ES-I3 (cell line): ENCODE measurements at regions not wholly inside any gene's neighbourhood (a gene's known extent, or its start where the extent isn't known, plus 50 kb on each side); places are given as distances from the start of the nearest gene placed in this dataset.
"Not testable (repeated sequence)": the region's sequence is repeated elsewhere in the genome, so short reads cannot be mapped to it uniquely, and the experiment has no call there.

Source experiments
- H3K36me3 ChIP-seq: 2 replicates; pipeline ENCODE4 v1.6.1; 2013; ENCODE audit warnings: mild to moderate bottlenecking, low read length, control low read depth, moderate library complexity; ENCODE audit not compliant: insufficient read depth
- H3K4me1 ChIP-seq: 2 replicates; pipeline ENCODE4 v1.6.1; 2013; ENCODE audit warnings: mild to moderate bottlenecking, control low read depth, low read length; ENCODE audit not compliant: insufficient read depth
- H3K9ac ChIP-seq: 2 replicates; pipeline ENCODE4 v1.6.1; 2013; ENCODE audit warnings: low read depth, mild to moderate bottlenecking, low read length, moderate library complexity
- H3K9me3 ChIP-seq: 2 replicates; pipeline ENCODE4 v1.6.1; 2013; ENCODE audit warnings: mild to moderate bottlenecking, low read length, moderate library complexity; ENCODE audit not compliant: control insufficient read depth, insufficient read depth

DNA sequence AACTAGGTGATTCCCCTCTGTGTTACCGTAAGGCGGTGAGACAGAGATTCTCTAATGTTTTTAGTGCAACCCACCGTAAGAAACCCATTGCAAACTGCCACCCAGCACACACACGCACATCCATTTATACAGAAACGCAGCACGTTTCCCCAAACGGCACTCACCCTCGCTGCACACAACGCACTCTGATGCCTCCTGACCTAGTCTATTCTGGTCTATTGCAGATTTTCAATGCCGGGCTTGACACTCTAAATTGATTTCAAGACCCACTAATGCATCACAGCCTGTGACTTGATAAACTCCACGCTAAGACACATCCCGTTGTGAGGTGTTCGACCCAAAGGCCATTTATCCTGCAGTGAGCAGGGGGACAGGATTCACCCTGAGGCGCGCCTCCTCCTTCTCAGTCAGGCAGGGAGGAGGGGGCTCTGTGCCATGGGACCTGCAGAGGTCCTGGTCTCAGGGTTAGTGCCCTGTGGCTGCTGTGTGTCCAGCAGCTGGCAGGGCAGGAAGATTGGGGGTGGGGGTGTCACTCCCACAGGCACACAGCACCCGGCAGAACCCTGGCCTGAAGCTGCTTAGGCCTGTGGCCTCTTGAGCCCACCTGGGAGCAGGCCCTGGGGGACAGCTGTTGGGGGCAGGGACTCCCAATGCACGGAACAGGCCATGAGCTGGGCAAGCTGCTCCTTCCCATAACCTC, 335.6 kb downstream of the PREX1 start:
- no peak overlapping the region for H3K9ac ChIP-seq
- H3K4me1 ChIP-seq, result no peaks in the 10 kb centered on the region
- no peaks in the 10 kb centered on the region for H3K9me3 ChIP-seq
- H3K36me3 ChIP-seq, result no peaks in the 10 kb centered on the region; the same call in 1 of the 2 replicates

DNA sequence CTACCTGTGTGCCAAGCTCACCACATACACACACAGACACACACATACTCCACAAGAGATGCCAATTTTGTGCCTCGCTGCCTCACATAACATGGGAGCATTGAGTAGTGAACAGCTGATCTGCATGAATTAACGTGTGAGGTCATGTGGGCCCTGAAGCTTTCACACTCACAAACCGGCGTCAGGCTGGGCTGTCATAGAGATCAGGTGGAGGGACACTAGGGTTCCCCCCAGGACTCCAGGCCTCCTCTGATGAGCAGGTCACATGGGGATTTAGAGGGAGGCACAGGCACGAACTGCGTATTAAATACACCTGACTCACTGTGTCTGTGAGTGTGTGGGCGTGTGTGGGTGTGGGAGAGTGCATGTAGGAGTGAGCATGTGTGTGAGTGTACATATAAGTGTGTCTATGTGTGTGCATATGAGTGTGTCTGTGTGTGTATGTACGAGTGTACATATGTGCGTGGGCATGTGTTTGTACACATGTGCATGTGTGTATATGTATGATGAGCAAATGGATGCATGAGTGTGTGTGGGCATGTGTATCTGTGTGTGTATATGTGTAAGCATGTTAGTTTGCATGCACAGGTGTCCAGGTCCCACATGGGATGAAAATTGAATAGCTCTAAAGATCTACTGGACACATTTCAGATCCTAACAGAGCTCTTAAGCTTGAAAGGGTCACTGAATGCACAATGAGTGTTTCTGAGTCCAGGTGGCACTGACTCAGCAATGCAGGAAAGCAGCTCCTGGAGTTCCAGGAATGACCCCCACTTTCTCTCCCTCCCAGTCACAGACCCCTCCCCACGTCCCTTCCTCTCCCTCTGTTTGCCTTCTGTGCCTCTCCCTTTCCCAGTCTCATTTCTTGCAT, 336.6 kb downstream of the PREX1 start:
- no peaks in the 10 kb centered on the region for H3K4me1 ChIP-seq

DNA sequence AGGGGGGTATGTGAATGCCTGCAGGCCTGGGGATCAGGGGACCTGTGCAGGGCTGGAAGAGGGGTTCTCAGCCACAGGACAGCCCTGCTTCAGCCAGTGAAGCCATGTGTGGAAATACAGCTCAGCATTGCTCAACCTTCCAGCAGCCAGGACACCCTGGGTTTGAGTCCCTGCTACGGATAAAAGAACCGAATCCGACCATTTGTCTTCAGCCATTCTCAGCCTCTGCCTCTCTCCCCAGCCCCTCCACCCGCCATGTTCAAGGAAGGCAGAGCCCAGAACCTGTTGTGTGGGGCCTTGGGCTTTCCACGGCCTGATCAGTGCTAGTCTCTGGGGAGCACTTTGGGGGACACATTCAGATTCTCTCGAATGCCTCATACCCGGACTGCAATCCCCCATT, 337.5 kb downstream of the PREX1 start:
- H3K9me3 ChIP-seq, H3K36me3 ChIP-seq, H3K4me1 ChIP-seq, H3K9ac ChIP-seq: not testable (repeated sequence)

More for the DNA sequence above, 336.6 kb downstream of the PREX1 start:
- H3K9ac ChIP-seq, result no peak overlapping the region
- no peaks in the 10 kb centered on the region for H3K9me3 ChIP-seq
- no peaks in the 10 kb centered on the region; the same call in 1 of the 2 replicates for H3K36me3 ChIP-seq

DNA sequence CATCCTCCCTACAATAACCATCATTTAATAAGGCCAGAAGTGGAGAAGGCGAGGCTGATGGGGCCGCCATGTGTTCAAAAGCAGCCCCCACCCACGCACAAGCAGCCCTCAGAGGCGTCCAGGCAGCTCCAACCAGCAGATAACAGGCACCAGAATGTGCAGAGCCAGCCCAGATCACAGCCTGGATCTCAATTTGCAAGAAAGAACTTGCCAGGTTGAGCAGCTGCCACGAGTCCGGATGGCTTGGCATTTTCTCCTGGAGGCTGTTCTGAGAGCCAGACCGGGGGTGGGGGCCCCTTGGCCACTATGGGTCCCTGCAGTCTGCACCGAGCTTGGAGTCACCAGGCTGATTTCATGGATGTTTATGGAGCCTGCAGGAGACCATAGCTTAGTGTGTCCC, 338.1 kb downstream of the PREX1 start:
- H3K4me1 ChIP-seq, result no peaks in the 10 kb centered on the region
- no peaks in the 10 kb centered on the region for H3K9me3 ChIP-seq
- no peaks in the 10 kb centered on the region; the same call in 1 of the 2 replicates for H3K36me3 ChIP-seq
- H3K9ac ChIP-seq, result no peak overlapping the region

DNA sequence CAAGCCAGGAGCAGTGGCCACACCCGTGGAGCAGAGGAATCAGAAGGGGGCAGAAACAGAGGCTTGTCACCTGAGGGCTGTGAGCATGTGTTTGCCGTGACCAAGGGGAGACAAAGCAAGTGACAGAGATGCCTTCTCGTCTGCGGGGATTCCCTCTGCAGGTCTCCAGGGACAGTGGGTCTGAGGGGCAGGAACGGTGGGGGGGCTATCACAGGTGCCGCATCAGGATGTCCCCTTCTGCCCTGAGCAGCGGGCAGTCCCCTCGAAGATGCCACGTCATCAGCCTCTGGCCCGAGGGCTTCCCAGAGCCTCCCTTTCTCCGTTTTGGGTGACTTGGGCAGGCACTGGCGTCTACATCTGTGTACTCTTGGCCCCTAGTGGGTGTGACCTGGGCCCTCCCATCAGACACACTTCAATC, 338.7 kb downstream of the PREX1 start:
- Histone ChIP-seq H3K36me3 (no peaks in the 10 kb centered on the region; the same call in 1 of the 2 replicates), H3K9ac (no peak overlapping the region), H3K9me3 (no peaks in the 10 kb centered on the region), H3K4me1 (no peaks in the 10 kb centered on the region)

DNA sequence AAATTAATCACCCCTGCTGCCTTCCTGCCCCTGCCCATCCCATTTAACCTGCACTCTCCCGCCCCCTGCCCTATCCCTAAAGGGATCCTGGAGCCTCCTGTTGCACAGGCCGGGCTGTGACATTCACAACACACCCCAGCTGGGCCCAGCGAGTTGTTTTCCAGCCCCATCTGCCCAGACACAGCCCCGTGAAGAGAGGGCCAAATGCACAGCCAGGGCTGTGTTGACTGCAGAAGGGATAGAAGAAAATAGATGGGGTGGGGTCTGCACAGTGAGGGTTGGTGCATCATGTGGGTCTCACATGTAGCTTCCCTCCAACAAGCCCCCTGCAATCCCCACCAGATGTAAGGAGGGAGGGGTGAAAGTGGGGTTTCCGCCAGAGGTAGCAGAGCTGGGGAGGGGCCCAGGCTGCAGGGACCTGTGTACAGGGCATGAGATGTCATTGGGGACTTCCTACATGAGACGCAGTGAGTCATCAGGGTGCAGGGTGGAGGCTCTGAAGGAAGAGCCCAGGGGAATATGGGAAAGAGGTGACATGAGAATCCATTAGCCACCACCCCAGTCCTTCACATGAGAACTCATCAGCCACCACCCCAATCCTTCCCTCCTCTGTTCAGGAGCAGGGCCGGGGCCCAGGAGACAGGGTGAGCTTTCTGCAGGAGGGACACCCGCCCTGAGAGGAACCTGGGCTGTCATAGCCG, 339.3 kb downstream of the PREX1 start:
- not testable (repeated sequence) for H3K9ac ChIP-seq, H3K36me3 ChIP-seq, H3K4me1 ChIP-seq, H3K9me3 ChIP-seq

DNA sequence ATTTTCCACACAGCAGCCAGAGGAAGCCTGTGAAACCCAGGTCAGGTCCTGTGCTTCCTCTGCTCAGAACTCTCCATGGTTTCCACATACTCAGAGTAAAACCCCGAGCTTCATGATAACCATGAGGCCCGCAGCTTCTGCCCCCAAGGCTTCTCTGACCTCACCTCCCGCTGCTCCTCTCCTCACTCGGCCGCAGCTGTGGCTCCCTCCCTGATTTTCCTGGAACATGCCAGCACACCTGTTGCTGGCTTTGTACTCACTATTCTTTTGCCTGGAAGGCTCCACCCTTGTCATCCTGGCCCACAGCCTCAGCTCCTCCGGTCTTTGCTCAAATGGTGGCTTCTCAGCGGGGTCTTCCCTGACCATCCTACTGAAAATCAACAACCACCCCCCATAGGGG, 341.7 kb downstream of the PREX1 start:
- H3K9me3 ChIP-seq, result no peaks in the 10 kb centered on the region
- H3K36me3 ChIP-seq, result no peaks in the 10 kb centered on the region
- no peaks in the 10 kb centered on the region for H3K4me1 ChIP-seq
- H3K9ac ChIP-seq, result no peak overlapping the region

DNA sequence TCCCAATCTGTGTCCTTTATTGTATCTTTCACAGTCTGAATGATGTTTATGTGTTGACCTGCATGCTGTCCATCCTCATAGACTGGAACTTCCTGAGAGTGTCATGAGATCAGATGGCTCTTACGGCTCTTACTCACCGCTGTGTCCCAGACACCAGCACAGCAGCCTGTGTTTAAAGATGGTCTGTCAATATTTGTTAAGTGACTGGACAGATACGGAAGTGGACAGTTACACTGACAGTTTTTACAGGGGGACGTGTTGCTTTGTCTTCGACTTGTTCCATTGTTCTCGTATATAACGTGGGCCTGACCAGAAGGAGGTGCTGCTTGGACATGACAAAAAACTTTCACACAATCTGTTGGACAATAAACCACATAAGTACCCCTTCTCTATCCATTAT, 342.6 kb downstream of the PREX1 start:
- H3K36me3 ChIP-seq, H3K4me1 ChIP-seq, H3K9me3 ChIP-seq, H3K9ac ChIP-seq: not testable (repeated sequence)

DNA sequence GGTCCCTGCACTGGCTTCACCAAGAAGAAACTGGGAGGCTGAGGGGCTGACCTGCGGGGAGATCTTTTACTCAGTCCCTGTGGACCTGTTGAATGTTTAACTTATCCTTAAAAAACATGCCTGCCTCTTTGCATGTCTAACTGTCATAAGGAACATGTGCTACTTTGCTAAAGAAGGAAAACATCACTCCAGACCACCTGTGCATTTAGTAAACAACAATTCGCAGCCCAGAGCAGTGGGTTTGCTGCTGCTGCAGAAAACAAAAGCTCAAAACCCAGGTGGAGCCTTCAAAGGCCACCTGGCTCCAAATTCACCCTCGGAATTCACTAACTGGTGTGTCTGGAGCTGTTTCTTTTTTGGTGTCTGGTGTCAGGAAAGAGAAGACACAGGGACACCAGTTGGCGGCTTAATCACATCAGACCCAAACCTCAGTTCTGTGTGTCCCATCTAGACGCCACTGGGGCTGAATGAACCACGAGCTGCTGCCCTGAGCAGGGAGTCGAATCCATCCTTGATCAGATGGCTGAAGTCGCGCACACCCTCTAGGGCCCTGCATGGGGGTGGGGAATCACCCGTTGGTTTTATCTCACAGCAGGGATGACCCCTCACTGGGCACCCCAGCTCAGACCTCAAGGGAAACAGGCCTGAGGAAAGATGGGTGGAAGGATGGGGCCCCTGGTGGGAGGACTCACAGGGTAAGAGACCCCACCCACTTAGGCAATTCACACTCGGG, 344.3 kb downstream of the PREX1 start:
- H3K9me3 ChIP-seq, result no peaks in the 10 kb centered on the region
- H3K4me1 ChIP-seq, result no peaks in the 10 kb centered on the region
- no peak overlapping the region for H3K9ac ChIP-seq
- no peaks in the 10 kb centered on the region for H3K36me3 ChIP-seq

DNA sequence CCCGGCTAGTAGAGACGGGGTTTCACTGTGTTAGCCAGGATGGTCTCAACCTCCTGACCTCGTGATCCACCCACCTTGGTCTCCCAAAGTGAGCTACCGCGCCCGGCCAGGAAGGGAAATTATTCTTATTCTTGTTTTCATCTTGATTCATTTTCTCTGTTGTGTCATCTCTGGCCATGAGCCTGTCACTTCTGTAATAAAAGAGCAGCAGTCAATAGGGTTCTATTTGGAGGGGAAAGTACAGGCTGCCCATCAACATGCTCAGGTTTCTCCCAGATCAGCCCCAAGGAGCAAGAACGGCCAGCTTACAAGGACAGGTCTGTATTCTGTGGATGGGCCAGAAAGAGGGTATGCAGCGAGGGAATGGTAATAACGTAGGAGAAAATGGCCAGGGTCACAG, 345.0 kb downstream of the PREX1 start:
- Histone ChIP-seq H3K9me3 (no peaks in the 10 kb centered on the region), H3K9ac (no peak overlapping the region), H3K4me1 (no peaks in the 10 kb centered on the region), H3K36me3 (no peaks in the 10 kb centered on the region)

DNA sequence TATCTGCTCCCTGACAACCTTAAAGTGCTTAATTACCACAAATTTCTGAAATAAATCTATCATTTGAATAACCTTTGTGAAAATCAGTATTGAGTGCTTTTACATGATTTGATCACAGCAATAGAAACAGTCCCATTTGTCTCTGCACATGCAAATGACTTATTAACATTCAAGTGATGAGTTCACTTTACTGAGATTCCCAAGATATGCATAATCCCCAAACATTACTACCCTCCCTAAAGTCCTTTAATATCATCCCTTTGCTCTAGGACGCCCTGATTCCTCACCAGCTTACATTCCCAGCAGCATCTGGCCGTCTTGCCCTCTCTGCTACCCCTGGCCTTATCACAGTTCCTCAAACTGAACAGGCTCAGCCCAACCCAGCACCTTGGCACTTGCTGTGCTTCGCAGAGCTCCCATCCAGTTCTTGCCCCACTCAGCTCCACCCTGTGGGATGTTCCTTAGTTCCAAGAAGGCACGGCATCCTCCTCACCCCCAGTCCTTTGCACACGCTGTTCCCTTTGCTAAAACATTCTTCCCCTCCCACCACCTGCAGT, 347.5 kb downstream of the PREX1 start:
- H3K9me3 ChIP-seq, result no peaks in the 10 kb centered on the region
- H3K4me1 ChIP-seq, result no peaks in the 10 kb centered on the region
- no peak overlapping the region for H3K9ac ChIP-seq
- no peaks in the 10 kb centered on the region for H3K36me3 ChIP-seq

DNA sequence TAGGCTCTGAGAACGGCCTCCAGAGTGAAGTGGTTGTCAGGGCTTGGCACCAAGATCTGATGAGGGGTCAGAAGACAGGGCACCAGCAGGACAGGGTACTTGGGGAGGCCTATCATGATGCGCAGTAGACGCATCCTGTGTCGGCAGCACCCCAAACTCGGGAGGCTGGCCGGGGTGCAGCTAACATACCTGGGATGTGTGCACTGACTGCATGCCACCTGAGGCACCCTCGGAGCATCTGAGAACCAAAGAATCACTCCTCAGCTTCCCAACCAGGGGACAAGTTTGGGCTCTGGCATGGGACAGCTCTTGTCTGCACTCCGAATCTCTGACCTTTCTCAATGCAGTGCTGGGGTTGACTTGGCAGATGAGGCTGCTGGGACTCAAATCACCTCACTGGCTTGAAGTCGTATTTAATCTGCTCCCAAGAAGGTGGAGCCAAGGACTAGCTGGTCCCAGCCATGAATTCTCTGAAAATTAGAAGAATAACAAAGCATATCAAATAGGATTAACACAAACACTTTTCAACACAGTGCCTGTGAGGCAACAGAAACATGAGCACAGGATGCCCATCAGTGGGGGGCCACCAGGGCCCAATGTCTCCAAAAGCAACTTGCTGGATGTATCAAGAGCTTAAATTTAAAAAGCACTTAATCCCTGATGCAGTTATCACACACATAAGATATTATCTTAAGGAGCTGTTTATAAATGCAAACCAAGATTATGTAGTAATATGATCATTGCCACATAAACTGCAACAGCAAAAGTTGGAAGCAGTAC, 348.8 kb downstream of the PREX1 start:
- Histone ChIP-seq H3K9ac (no peak overlapping the region), H3K36me3 (no peaks in the 10 kb centered on the region), H3K9me3 (no peaks in the 10 kb centered on the region), H3K4me1 (no peaks in the 10 kb centered on the region)

DNA sequence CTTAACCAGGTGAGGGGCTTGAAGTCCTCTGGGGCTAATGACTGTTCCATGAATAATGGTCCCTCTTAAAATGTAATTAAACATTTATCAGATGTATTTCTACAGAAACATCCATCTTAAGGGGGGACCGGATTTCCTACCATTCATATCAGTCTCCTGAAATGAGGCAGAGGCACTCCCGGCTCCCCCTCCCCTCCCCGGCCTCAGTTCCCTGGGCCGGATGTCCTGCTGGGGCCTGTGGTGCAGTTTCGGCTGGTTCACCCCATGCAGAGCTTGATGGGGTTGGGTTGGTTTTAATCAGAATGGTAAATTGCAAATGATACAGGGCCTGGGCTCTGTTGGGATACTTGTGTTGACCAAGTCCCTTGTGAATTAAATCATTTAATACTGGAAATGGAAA, 349.4 kb downstream of the PREX1 start:
- H3K9me3 ChIP-seq, result no peaks in the 10 kb centered on the region
- H3K36me3 ChIP-seq, result no peaks in the 10 kb centered on the region
- H3K9ac ChIP-seq, result no peak overlapping the region
- no peaks in the 10 kb centered on the region for H3K4me1 ChIP-seq
